GM19324 (cell line): ENCODE measurements at regions not wholly inside any gene's neighbourhood (a gene's known extent, or its start where the extent isn't known, plus 50 kb on each side); places are given as distances from the start of the nearest gene placed in this dataset.

ENCODE experiments used
- ATAC-seq: cut with Tn5 transposase; IDR thresholded peaks from one replicate; pipeline ENCODE4 v1.9.1; 2021; ENCODE audit warnings: mild to moderate bottlenecking, moderate library complexity; ENCODE audit not compliant: unreplicated experiment, low FRiP score

- no peak for ATAC-seq
Observed at GRCh38 chr3:168544097-168544957, 448.6 kb upstream of the GOLIM4 start.

DNA sequence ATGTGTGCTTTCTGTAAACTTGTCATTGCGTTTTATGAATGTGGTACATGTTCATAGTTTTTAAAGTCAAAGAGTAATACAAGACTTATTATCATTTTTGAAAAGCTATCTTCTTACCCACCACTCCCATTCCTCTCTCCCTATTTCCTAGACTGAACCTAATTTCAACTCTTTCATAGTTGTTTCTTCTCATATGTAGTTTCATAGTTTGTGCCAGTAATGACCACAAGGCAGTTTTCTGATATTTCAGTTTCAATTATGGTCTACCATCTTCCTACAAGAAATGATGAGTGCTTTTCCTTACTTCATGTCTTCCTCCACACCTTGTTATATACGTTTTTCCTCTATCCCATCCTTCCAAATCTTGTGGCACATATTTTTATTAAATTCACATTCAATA, 445.0 kb upstream of the GOLIM4 start:
- no peak for ATAC-seq

- ATAC-seq: no peak
Observed at GRCh38 chr3:168539909-168540308, 444.2 kb upstream of the GOLIM4 start.

- ATAC-seq: no peak
Observed at GRCh38 chr3:168534761-168535160, 439.0 kb upstream of the GOLIM4 start.

DNA sequence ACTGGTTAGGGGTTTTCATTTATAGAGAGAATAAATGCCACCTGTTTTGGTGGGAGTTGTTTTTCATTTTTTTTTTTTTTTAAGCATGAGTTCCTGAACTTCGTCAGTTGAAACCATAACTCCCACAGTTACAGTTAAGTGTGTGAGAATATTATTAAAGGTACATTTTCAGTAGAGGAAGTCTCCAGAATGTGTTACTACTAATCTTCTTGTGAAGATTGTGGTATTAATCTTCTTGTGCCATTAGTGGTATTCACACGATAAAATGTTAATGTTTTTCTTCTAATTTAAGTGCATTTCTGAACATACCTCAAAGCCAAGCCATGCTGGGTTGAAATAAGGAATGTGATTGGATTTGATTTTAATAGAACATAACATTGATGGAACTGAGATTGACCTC, 437.9 kb upstream of the GOLIM4 start:
- no peak for ATAC-seq

DNA sequence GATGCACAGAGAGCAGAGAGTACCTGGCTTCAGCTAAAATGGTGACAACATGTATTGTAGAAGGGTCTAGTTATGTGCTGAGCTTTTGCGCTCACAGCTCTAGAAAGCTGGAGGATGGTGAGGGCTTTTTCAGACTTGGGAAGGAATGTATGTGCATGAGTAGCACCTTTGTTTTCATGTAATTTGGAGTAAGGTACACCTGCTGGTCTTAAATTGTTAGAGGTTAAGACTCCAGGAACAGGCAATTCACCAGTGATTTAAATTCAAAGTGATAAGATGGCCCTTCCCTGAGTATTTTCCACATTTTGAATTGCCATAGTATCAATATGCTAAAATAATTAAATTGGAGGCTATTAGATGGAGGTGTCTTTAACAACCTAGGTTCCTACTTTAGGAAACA, 436.4 kb upstream of the GOLIM4 start:
- no peak for ATAC-seq

GRCh38 chr3:168531116-168531515, 435.4 kb upstream of the GOLIM4 start:
- no peak for ATAC-seq

DNA sequence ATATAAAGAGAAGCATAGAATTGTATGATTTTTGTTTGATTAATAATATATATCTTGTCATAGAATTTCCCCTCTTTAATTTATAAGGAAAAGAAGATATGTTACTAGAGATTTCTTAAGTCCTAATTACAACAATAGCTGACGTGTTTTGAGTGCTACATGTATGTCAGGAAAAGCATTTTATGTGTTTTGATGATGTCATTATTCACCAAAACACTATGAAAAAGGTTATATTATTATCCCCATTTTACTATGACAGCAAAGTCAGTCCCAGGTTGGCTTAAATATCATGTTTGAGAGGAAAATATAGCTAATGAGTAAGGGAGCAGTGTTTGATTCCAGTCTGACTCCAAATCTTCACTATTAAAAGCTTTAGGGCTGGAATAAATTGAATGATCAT, 428.4 kb upstream of the GOLIM4 start:
- no peak for ATAC-seq

DNA sequence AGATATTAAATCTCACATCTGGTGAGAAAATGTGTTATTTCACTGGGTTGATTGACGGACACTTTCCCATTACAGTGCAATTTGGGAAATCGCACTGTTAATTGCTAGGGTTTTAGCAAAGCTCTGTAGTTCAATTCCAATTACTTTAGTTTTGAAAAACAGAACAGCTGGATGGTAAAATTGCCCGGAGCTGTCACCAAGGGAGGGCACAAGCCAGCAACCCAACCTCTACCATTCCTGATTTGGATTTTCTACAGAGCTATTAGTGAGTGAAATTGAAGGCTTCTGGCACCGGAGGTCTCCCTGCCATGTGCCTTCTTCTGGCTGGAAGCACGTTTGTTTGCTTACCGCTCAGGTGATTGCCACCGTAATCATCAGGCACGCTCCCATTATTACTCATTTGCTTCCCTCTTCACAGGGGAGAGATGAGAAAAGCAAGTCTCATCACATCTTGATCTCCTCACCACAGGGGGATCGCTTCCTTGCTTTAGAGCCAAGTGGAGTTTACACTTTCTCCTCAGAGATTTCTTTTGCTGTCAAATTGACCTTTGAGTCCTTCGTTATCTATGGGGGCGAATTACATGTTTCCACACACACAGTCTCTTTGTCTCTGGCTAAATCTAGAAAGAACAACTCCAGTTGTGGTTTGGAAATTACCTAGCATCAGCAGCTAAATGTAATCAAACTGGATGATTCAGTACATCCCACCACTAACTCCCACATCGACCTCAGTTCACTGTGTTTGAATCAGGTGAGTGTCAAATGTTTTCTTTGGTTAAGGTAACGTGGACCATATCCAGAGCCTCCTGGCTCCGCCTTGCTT, 421.7 kb upstream of the GOLIM4 start:
- peak; percentile 45 for ATAC-seq

- ATAC-seq: no peak
Observed at GRCh38 chr3:168514252-168514651, 418.5 kb upstream of the GOLIM4 start.

GRCh38 chr3:168512802-168513201, 417.1 kb upstream of the GOLIM4 start:
- no peak for ATAC-seq

DNA sequence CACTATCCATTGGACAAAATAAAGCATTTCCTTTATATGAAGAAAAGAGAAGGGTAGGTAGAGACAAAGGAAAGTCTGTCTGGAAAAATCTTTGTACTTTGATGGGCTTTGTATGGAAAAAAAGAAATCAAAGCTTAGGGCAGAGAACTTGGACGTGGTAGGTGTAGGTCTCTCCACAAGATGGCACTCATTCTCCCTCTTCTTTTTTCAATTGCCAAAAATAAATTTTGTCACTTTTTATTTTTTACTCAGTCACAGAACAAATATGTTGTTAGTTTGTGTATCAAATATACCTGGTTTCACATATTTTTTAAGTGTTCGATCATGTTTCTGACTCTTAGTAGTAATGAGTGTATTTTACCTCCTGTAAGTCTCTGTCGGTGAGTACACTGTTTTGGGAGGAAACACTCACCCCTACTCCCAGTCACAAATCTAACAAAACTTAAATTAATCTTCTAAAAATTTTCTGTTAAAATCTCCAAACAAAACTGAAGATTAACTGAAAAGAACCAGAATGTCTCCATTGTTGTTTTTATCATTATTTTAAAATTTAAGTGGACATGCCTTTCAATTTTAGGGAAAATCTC, 415.8 kb upstream of the GOLIM4 start:
- ATAC-seq: no peak

- ATAC-seq: no peak
Observed at GRCh38 chr3:168506589-168506988, 410.9 kb upstream of the GOLIM4 start.

GRCh38 chr3:168501570-168501969, 405.8 kb upstream of the GOLIM4 start:
- ATAC-seq: no peak

DNA sequence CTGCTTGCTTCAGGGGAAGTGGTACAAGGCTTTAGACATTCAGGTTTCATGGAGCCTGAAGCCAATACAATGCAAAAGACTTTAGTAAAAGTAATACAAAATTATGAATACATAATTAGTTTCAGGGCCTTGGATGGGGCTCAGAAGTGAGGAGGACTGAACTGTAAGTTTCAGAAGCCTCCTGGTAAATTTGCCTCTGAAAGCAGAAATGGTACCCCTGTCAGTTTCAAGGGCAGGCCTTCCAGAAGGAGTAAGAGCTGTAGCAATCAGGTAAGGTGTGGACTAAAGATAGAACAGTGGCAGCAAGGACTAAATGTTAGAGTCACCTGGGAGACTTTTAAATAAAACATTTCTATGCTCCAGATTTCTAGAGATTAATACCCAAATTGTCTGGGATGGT, 402.5 kb upstream of the GOLIM4 start:
- ATAC-seq: no peak

- ATAC-seq: no peak
Observed at GRCh38 chr3:168497741-168498140, 402.0 kb upstream of the GOLIM4 start.

DNA sequence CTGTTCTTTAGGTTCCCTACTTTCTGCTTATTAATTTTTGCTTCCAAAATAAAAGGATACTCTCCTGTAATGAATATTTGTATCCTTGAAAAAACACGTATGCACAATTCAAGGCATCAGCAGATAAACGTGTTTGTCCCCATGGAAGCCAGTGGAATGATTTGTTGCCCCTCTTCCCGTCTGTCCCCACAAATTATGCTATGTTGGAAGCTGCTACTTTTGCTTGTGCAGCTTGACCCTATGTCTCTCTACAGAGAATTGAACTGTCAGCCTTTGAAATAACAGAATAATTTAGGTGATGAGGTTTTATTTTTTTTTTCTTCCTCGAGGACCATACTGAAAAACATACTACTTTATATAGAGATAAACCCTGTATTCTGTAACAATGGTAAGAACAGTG, 401.5 kb upstream of the GOLIM4 start:
- no peak for ATAC-seq

GRCh38 chr3:168495932-168496331, 400.2 kb upstream of the GOLIM4 start:
- ATAC-seq: no peak

GRCh38 chr3:168495270-168495669, 399.5 kb upstream of the GOLIM4 start:
- ATAC-seq: no peak

DNA sequence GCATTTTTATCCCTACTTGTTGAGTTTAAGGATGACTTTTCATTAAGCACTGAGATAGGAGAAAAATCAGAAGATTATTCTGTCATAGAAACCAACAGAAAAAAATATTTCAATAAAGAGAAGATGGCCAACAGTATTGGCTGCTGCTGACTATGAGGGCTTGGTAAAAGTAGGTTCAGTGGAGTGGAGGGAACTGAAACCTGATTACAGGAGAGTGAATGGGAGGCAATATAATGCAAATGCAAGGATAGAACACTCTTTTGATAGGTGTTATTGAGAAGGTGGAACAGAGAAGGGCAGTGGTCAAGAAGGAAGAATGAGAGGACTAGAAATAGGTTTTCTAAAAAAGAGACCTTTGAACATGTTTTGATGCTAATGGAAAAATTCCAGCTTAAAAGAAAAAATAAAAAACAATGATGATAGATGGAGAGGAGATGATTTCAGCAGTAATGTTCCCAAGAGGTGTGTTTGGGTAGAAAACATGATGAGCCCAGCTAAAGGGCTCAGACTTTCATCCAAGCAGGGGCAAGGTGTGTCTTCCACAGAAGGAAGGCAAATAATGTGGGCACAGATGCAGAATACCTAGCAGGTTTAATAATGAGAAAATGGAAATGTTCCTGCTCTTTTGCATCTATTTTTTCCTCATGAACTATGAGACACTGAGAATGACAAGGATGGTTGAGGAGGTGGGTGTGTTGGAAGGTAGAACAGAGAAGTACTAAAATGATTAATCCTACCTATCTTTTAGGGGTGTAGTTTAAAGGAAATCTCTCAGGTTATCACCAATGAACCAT, 397.9 kb upstream of the GOLIM4 start:
- no peak for ATAC-seq

DNA sequence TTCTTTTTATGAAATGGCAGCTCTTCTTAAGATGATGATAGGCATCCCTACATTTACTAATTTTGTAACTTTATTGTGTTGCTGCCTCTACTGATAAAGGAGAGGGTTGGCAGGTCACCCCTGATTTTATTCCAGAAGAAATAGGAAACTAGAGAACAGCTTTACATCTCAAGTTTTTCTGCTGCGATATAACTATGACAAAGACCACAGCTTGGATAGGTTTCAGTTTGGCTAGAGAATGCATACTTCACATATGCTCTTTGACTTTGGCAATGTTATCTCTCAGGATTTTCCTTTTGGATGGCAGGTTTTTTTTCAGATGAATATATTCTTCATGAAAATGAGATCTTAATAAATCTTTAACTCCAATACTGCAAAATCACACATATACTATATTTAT, 395.3 kb upstream of the GOLIM4 start:
- no peak for ATAC-seq
